ENCODE measurements at regions not wholly inside any gene's neighbourhood (a gene's known extent, or its start where the extent isn't known, plus 50 kb on each side); places are given as distances from the start of the nearest gene placed in this dataset.

DNA sequence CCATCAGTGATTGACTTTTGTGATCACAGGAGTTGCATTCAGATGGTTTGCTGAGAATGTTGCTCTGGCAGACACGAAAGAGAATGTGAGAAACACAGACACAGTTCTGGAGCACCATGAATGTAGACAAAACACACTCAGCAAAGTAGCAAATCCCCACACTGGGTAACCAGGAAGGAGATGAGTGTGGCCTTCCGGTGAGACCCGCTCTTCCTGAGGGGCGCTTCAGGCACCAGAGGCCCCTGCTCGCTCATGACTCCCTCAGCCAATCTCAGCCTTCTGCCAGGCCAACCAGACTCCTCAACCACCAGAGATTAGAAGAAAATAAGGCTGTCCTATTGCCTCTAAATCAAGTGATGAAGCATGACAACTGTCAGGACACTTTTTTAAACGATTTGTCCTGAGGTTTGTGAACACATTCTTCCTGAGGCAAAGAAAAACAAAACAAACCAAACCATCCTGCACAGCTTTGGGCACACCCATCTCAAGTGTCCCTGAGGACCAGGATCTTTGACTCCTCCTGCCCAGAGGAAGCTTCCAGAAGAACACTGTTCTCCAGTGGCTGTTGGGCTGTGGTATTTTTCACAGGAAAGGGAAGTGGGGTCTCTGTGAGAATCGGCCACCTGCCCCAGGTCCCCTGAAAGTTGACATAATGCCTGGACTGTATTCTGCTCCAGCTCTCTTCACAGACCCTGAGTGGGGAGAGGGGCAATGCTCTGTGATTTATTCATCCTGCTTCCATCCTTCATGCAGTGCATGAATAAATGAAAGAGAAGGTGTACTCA, 152.8 kb downstream of the BCL11A start:
- ChIA-PET CTCF (no interaction called here), POLR2A (no interaction called here)
- DNase-seq (ENCODE audit: extremely low spot score) = no peak
- TF ChIP-seq LEF1 (IDR thresholded peaks at IDR 0.05; ENCODE audit: borderline replicate concordance) = no peak
- TF ChIP-seq ARNT (IDR thresholded peaks at IDR 0.05) = no peak
- no peak for TF ChIP-seq SP1 (IDR thresholded peaks at IDR 0.05)

GRCh38 chr2:60394463-60394862, 159.0 kb downstream of the BCL11A start:
- TF ChIP-seq TARDBP (IDR thresholded peaks at IDR 0.05) (no peak), SP1 (IDR thresholded peaks at IDR 0.05) (no peak), CTBP1 (IDR thresholded peaks at IDR 0.05; ENCODE audit: borderline replicate concordance) (no peak), NFRKB (IDR thresholded peaks at IDR 0.05) (no peak), BHLHE40 (IDR thresholded peaks at IDR 0.05; ENCODE audit: borderline replicate concordance) (no peak), SUZ12 (IDR thresholded peaks at IDR 0.05) (no peak), PKNOX1 (IDR thresholded peaks at IDR 0.05) (no peak), L3MBTL2 (conservative IDR thresholded peaks at IDR 0.05) (no peak), ELF4 (IDR thresholded peaks at IDR 0.05) (no peak), FOXM1 (IDR thresholded peaks at IDR 0.05; ENCODE audit: borderline replicate concordance) (no peak), FOXA1 (IDR thresholded peaks at IDR 0.05) (no peak)
- POLR2A ChIA-PET = no interaction called here

DNA sequence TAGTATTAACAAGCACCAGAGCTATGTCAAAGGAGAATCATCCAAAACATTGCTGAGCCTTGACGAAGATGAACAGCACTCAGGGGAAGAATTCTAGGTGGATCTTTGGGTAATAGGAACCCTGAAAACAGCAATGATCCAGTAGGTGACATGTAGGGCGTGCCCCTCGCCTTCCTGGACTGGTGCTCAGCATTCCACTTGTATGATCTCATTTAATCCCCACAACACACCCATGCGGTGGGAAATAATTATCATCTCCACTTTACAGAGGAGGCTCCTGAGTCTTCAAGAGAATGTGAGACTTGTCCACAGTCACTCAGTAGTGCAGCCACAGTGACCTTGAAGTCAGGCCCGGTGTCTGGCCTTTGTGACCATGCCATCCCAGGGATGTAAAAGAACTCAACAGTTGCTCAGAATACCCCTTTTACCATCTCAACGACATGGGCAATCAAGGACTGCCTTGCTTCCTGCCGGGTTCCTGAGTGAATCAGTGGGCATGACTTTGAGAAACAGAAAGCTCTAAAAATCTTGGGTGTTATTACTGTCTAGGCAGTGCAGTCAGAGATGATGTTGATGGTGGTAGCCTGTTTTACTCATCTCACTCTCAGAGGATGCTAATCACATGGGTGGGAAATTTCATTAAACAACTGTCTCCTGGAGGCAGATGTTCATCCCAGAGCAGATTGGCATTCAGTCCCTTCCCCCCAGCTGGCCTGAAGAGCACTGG, 161.6 kb downstream of the BCL11A start:
- TF ChIP-seq ARNT (IDR thresholded peaks at IDR 0.05) (no peak), L3MBTL2 (conservative IDR thresholded peaks at IDR 0.05) (no peak), BHLHE40 (IDR thresholded peaks at IDR 0.05; ENCODE audit: borderline replicate concordance) (no peak), FOXA1 (IDR thresholded peaks at IDR 0.05) (no peak), HDGF (IDR thresholded peaks at IDR 0.05; ENCODE audit: borderline replicate concordance) (no peak), SP1 (IDR thresholded peaks at IDR 0.05) (no peak), NFRKB (IDR thresholded peaks at IDR 0.05) (no peak), PKNOX1 (IDR thresholded peaks at IDR 0.05) (no peak), FOXK2 (IDR thresholded peaks at IDR 0.05) (no peak), FOXM1 (IDR thresholded peaks at IDR 0.05; ENCODE audit: borderline replicate concordance) (no peak), SUZ12 (IDR thresholded peaks at IDR 0.05) (no peak)
- no peak for DNase-seq (ENCODE audit: extremely low spot score)
- ChIA-PET POLR2A (no interaction called here), CTCF (no interaction called here)

More at GRCh38 chr2:60394463-60394862, 159.0 kb downstream of the BCL11A start:
- CTCF ChIA-PET = no interaction called here
- DNase-seq (ENCODE audit: extremely low spot score) = no peak

DNA sequence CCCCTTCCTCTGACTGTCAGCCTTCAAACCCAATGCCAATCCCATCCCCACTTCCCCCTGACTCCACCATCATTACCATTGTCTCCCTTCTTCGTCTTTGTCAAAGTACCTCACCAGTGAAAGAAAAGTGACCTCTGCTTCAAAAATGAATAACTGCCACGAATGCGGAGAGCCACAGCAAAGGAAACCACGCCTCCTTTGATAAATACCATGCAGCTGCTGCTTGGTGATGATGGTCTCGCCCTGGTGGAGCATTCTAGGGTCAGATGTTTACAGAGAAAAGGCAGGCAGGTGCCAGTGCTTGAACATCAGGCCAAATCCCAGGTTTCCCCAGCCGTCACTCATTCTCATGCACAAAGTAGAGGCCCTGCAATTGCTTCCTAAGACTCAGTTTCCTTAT, 162.2 kb downstream of the BCL11A start:
- ChIA-PET POLR2A (no interaction called here), CTCF (no interaction called here)
- no peak for TF ChIP-seq FOXM1 (IDR thresholded peaks at IDR 0.05; ENCODE audit: borderline replicate concordance)
- TF ChIP-seq ELF4 (IDR thresholded peaks at IDR 0.05) = no peak
- TF ChIP-seq L3MBTL2 (conservative IDR thresholded peaks at IDR 0.05) = no peak
- no peak for TF ChIP-seq SP1 (IDR thresholded peaks at IDR 0.05)
- TF ChIP-seq CTBP1 (IDR thresholded peaks at IDR 0.05; ENCODE audit: borderline replicate concordance) = no peak
- no peak for TF ChIP-seq FOXK2 (IDR thresholded peaks at IDR 0.05)
- TF ChIP-seq ARNT (IDR thresholded peaks at IDR 0.05) = no peak
- no peak for TF ChIP-seq TARDBP (IDR thresholded peaks at IDR 0.05)
- TF ChIP-seq ZNF384 (IDR thresholded peaks at IDR 0.05) = no peak
- no peak for TF ChIP-seq LEF1 (IDR thresholded peaks at IDR 0.05; ENCODE audit: borderline replicate concordance)
- DNase-seq (ENCODE audit: extremely low spot score) = no peak

GRCh38 chr2:60386436-60386835, 167.0 kb downstream of the BCL11A start:
- no peak for TF ChIP-seq FOXA1 (IDR thresholded peaks at IDR 0.05)
- no peak for TF ChIP-seq HDGF (IDR thresholded peaks at IDR 0.05; ENCODE audit: borderline replicate concordance)
- TF ChIP-seq NFRKB (IDR thresholded peaks at IDR 0.05) = no peak
- TF ChIP-seq L3MBTL2 (conservative IDR thresholded peaks at IDR 0.05) = no peak
- no peak for TF ChIP-seq LEF1 (IDR thresholded peaks at IDR 0.05; ENCODE audit: borderline replicate concordance)
- no peak for TF ChIP-seq CTBP1 (IDR thresholded peaks at IDR 0.05; ENCODE audit: borderline replicate concordance)
- TF ChIP-seq TARDBP (IDR thresholded peaks at IDR 0.05) = no peak
- no peak for TF ChIP-seq PKNOX1 (IDR thresholded peaks at IDR 0.05)
- TF ChIP-seq ELF4 (IDR thresholded peaks at IDR 0.05) = no peak
- no peak for TF ChIP-seq SUZ12 (IDR thresholded peaks at IDR 0.05)
- no peak for TF ChIP-seq FOXK2 (IDR thresholded peaks at IDR 0.05)
- TF ChIP-seq ZNF384 (IDR thresholded peaks at IDR 0.05) = no peak
- no peak for TF ChIP-seq ARNT (IDR thresholded peaks at IDR 0.05)
- no peak for TF ChIP-seq FOXM1 (IDR thresholded peaks at IDR 0.05; ENCODE audit: borderline replicate concordance)
- no peak for TF ChIP-seq SP1 (IDR thresholded peaks at IDR 0.05)
- no peak for TF ChIP-seq BHLHE40 (IDR thresholded peaks at IDR 0.05; ENCODE audit: borderline replicate concordance)
- POLR2A ChIA-PET = no interaction called here
- CTCF ChIA-PET = no interaction called here
- no peak for DNase-seq (ENCODE audit: extremely low spot score)

DNA sequence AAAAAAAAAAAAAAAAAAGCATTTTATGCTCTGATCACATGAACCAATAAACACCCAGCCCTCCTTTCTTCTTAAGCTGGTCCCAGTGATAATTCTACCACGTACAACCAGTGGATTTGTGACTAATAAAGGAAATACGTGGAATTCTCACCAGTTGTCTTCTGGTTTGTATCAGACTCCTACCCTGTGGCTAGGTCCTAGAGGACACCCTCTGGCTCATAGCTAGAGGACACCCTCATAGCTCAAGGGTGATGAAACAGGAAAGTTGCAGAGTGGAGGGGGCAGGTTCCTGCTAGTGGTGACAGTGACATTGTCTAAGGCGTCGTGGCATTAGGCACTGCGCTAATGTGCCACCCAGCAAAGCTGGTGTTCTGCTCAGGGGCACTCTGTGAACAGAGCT, 167.8 kb downstream of the BCL11A start:
- DNase-seq (ENCODE audit: extremely low spot score) = no peak
- ChIA-PET CTCF (interaction anchor here (0.8 kb wide), 1 partner anchor 165 kb away, joined by 5 read pairs; no protein-coding TSS in a partner anchor), POLR2A (no interaction called here)
- no peak for TF ChIP-seq ZNF384 (IDR thresholded peaks at IDR 0.05)
- TF ChIP-seq TARDBP (IDR thresholded peaks at IDR 0.05) = no peak
- TF ChIP-seq LEF1 (IDR thresholded peaks at IDR 0.05; ENCODE audit: borderline replicate concordance) = no peak
- TF ChIP-seq FOXK2 (IDR thresholded peaks at IDR 0.05) = no peak
- no peak for TF ChIP-seq L3MBTL2 (conservative IDR thresholded peaks at IDR 0.05)
- no peak for TF ChIP-seq NFRKB (IDR thresholded peaks at IDR 0.05)
- TF ChIP-seq SUZ12 (IDR thresholded peaks at IDR 0.05) = no peak
- no peak for TF ChIP-seq CTBP1 (IDR thresholded peaks at IDR 0.05; ENCODE audit: borderline replicate concordance)
- no peak for TF ChIP-seq FOXA1 (IDR thresholded peaks at IDR 0.05)
- TF ChIP-seq BHLHE40 (IDR thresholded peaks at IDR 0.05; ENCODE audit: borderline replicate concordance) = no peak
- no peak for TF ChIP-seq HDGF (IDR thresholded peaks at IDR 0.05; ENCODE audit: borderline replicate concordance)
- no peak for TF ChIP-seq ARNT (IDR thresholded peaks at IDR 0.05)
- TF ChIP-seq SP1 (IDR thresholded peaks at IDR 0.05) = no peak
- no peak for TF ChIP-seq PKNOX1 (IDR thresholded peaks at IDR 0.05)
- TF ChIP-seq FOXM1 (IDR thresholded peaks at IDR 0.05; ENCODE audit: borderline replicate concordance) = no peak
- TF ChIP-seq ELF4 (IDR thresholded peaks at IDR 0.05) = no peak

All from HEK293T (cell line).